Activated naive CD4-positive, alpha-beta T cell treated with anti-CD3 and anti-CD28 coated beads, Interleukin-2, amount 50 U/mL, for 72 hours (primary cell): ENCODE measurements at regions not wholly inside any gene's neighbourhood (a gene's known extent, or its start where the extent isn't known, plus 50 kb on each side); places are given as distances from the start of the nearest gene placed in this dataset.
A peak's percentile ranks its signal among the peaks of the same experiment; 100 is the strongest.

Experiments used
- ATAC-seq, 2 donors: fragments of 150-1000 bp; cut with Tn5 transposase; 2 replicates each; pipeline ENCODE4 v1.10.0; 2021; ENCODE audit warnings: mild to moderate bottlenecking in 2 of 2, moderate library complexity in 2 of 2
- DNase-seq, 2 donors: peaks; one replicate each; pipeline ENCODE4 v3.0.0; 2021 to 2022; ENCODE audit warnings: low spot score in 2 of 2
- H3K27ac Mint-ChIP-seq, 2 donors: one replicate each; pipeline ENCODE4 v1.8.0; 2022; ENCODE audit warnings: mild to moderate bottlenecking in 2 of 2, mixed read lengths in 2 of 2
- H3K36me3 Mint-ChIP-seq, 2 donors: one replicate each; pipeline ENCODE4 v1.8.0; 2022; ENCODE audit warnings: mixed read lengths in 2 of 2
- H3K9me3 Mint-ChIP-seq, 2 donors: one replicate each; pipeline ENCODE4 v1.8.0; 2022; ENCODE audit warnings: mixed read lengths in 2 of 2

GRCh38 chr2:43020990-43021669 lies 205.3 kb downstream of the ZFP36L2 start:
- Mint-ChIP-seq H3K36me3 (peaks cover 9 to 11% of the 10 kb centered on the region in 2 donors), H3K9me3 (peaks cover 9 to 15% of the 10 kb centered on the region in 2 donors), H3K27ac (no peak overlapping the region)
- no peak for DNase-seq
- no peak for ATAC-seq

- Mint-ChIP-seq H3K9me3 (peaks cover 9 to 15% of the 10 kb centered on the region in 2 donors), H3K27ac (no peak overlapping the region), H3K36me3 (peaks cover 9 to 11% of the 10 kb centered on the region in 2 donors)
- DNase-seq, result no peak
- ATAC-seq, result no peak
Measured at GRCh38 chr2:43020296-43020695, 206.1 kb downstream of the ZFP36L2 start.

GRCh38 chr2:43019536-43020183 lies 206.7 kb downstream of the ZFP36L2 start:
- Mint-ChIP-seq H3K36me3 (peaks cover 9 to 11% of the 10 kb centered on the region in 2 donors), H3K27ac (no peak overlapping the region), H3K9me3 (peaks cover 9 to 15% of the 10 kb centered on the region in 2 donors)
- ATAC-seq (no peak), DNase-seq (no peak)

GRCh38 chr2:43019025-43019367 lies 207.4 kb downstream of the ZFP36L2 start:
- DNase-seq (no peak), ATAC-seq (no peak)
- Mint-ChIP-seq H3K36me3 (peaks cover 9 to 11% of the 10 kb centered on the region in 2 donors), H3K27ac (no peak overlapping the region), H3K9me3 (peaks cover 9 to 15% of the 10 kb centered on the region in 2 donors)

- H3K27ac Mint-ChIP-seq, result no peak overlapping the region
- ATAC-seq, result no peak
Measured at GRCh38 chr2:43018179-43019024, 208.0 kb downstream of the ZFP36L2 start.

GRCh38 chr2:43013821-43014345 lies 212.5 kb downstream of the ZFP36L2 start:
- DNase-seq (no peak), ATAC-seq (no peak)
- H3K9me3 Mint-ChIP-seq, result peaks cover 0 to 1% of the 10 kb centered on the region in 2 donors
- no peaks in the 10 kb centered on the region for H3K36me3 Mint-ChIP-seq
- H3K27ac Mint-ChIP-seq, result no peak overlapping the region

More at GRCh38 chr2:43018179-43019024, 208.0 kb downstream of the ZFP36L2 start:
- no peak for DNase-seq
- Mint-ChIP-seq H3K36me3 (peaks cover 9 to 11% of the 10 kb centered on the region in 2 donors), H3K9me3 (peaks cover 9 to 15% of the 10 kb centered on the region in 2 donors)

GRCh38 chr2:43012966-43013365 lies 213.4 kb downstream of the ZFP36L2 start:
- peaks cover 0 to 10% of the 10 kb centered on the region in 2 donors for H3K9me3 Mint-ChIP-seq
- DNase-seq (no peak), ATAC-seq (no peak)
- H3K36me3 Mint-ChIP-seq, result peaks cover 0 to 5% of the 10 kb centered on the region in 2 donors
- no peak overlapping the region for H3K27ac Mint-ChIP-seq

- peaks cover 0 to 10% of the 10 kb centered on the region in 2 donors for H3K9me3 Mint-ChIP-seq
Measured at GRCh38 chr2:43011158-43011491, 215.3 kb downstream of the ZFP36L2 start.

GRCh38 chr2:43010438-43011157 lies 215.8 kb downstream of the ZFP36L2 start:
- H3K9me3 Mint-ChIP-seq, result peaks cover 0 to 10% of the 10 kb centered on the region in 2 donors
- ATAC-seq, result no peak
- peaks cover 0 to 6% of the 10 kb centered on the region in 2 donors for H3K36me3 Mint-ChIP-seq
- DNase-seq, result peak in 1 of 2 donors; percentile 13
- peak overlapping the region in 1 of 2 donors; percentile 38 for H3K27ac Mint-ChIP-seq

More at GRCh38 chr2:43011158-43011491, 215.3 kb downstream of the ZFP36L2 start:
- Mint-ChIP-seq H3K27ac (no peak overlapping the region), H3K36me3 (peaks cover 0 to 6% of the 10 kb centered on the region in 2 donors)
- DNase-seq (no peak), ATAC-seq (no peak)

GRCh38 chr2:43009448-43009847 lies 217.0 kb downstream of the ZFP36L2 start:
- Mint-ChIP-seq H3K36me3 (peaks cover 0 to 6% of the 10 kb centered on the region in 2 donors), H3K27ac (no peak overlapping the region), H3K9me3 (peaks cover 0 to 10% of the 10 kb centered on the region in 2 donors)
- no peak for ATAC-seq
- DNase-seq, result peak in 1 of 2 donors; percentile 20

- peaks cover 0 to 10% of the 10 kb centered on the region in 2 donors for H3K9me3 Mint-ChIP-seq
- H3K36me3 Mint-ChIP-seq, result peaks cover 0 to 6% of the 10 kb centered on the region in 2 donors
- ATAC-seq (no peak), DNase-seq (peak in 1 of 2 donors; percentile 30)
- no peak overlapping the region for H3K27ac Mint-ChIP-seq
Measured at GRCh38 chr2:43008388-43008787, 216.0 kb upstream of the HAAO start.

- ATAC-seq (no peak), DNase-seq (no peak)
- Mint-ChIP-seq H3K27ac (no peak overlapping the region), H3K36me3 (peaks cover 0 to 6% of the 10 kb centered on the region in 2 donors), H3K9me3 (peaks cover 0 to 10% of the 10 kb centered on the region in 2 donors)
Measured at GRCh38 chr2:43007901-43008300, 215.5 kb upstream of the HAAO start.

GRCh38 chr2:43006834-43007543 lies 214.6 kb upstream of the HAAO start:
- Mint-ChIP-seq H3K36me3 (peaks cover 0 to 6% of the 10 kb centered on the region in 2 donors), H3K9me3 (peaks cover 0 to 10% of the 10 kb centered on the region in 2 donors), H3K27ac (no peak overlapping the region)
- ATAC-seq (no peak), DNase-seq (peak in 1 of 2 donors; percentile 26)

GRCh38 chr2:43005975-43006833 lies 213.8 kb upstream of the HAAO start:
- DNase-seq, result peak in 1 of 2 donors; percentile 7
- Mint-ChIP-seq H3K9me3 (peaks cover 0 to 10% of the 10 kb centered on the region in 2 donors), H3K27ac (peak overlapping the region in 1 of 2 donors; percentile 11), H3K36me3 (peaks cover 0 to 6% of the 10 kb centered on the region in 2 donors)
- ATAC-seq, result no peak
